SK-N-SH (cell line): ENCODE measurements at regions not wholly inside any gene's neighbourhood (a gene's known extent, or its start where the extent isn't known, plus 50 kb on each side); places are given as distances from the start of the nearest gene placed in this dataset.

Experiments
- CTCF ChIA-PET: fragments of 300-600, 350-600 bp; formaldehyde crosslinking; extraction: SDS; loops from one replicate; lab custom pipeline; 2021; lab: Yijun Ruan, JAX
- POLR2A ChIA-PET: fragments of 350-600 bp; sonication (Branson Sonifier 250); formaldehyde crosslinking; extraction: SDS; loops from one replicate; lab custom pipeline; 2020; ENCODE audit warnings: antibody characterized with exemption, inconsistent platforms; lab: Yijun Ruan, JAX
- DNase-seq: peaks from one replicate; pipeline ENCODE4 v3.0.0; 2012
- H2AFZ ChIP-seq: fragments of 200-600 bp; sonication (generic); 2 replicates; pipeline ENCODE4 v1.8.1; 2016; ENCODE audit warnings: antibody characterized with exemption, mild to moderate bottlenecking, low read depth
- H3F3A ChIP-seq: fragments of 200-600 bp; sonication (generic); replicated peaks from 2 replicates; pipeline ENCODE3; 2016; ENCODE audit warnings: antibody characterized with exemption, mild to moderate bottlenecking; ENCODE audit not compliant: insufficient read depth
- H3K27ac ChIP-seq, 2 experiments: fragments of 200-500 bp in 1 of 2; fragments of 200-600 bp in 1 of 2; sonication (Bioruptor generic) in 1 of 2; sonication (generic), shearing (Covaris generic) in 1 of 2; 2 replicates each; pipeline versions ENCODE4 v1.5.1 to v1.6.1; 2014 to 2016; ENCODE audit warnings: low read depth in 2 of 2, inconsistent platforms in 1 of 2, low read length in 1 of 2, mild to moderate bottlenecking in 1 of 2, mixed read lengths in 1 of 2
- H3K27me3 ChIP-seq: fragments of 200-600 bp; sonication (generic), shearing (Covaris generic); 2 replicates; pipeline ENCODE4 v1.6.1; 2016; ENCODE audit warnings: mixed run types; ENCODE audit not compliant: insufficient read depth
- H3K36me3 ChIP-seq, 2 experiments: fragments of 200-500 bp in 1 of 2; fragments of 200-600 bp in 1 of 2; sonication (Bioruptor generic) in 1 of 2; sonication (generic) in 1 of 2; replicated peaks in 1 of 2; 2 replicates each; pipeline versions ENCODE3 to v1.5.1; 2014 to 2016; ENCODE audit warnings: low read length in 1 of 2, mild to moderate bottlenecking in 1 of 2; ENCODE audit not compliant: insufficient read depth in 2 of 2, control insufficient read depth in 1 of 2
- H3K4me1 ChIP-seq, 2 experiments: fragments of 200-500 bp in 1 of 2; fragments of 200-600 bp in 1 of 2; sonication (Bioruptor generic) in 1 of 2; sonication (generic), shearing (Covaris generic) in 1 of 2; 2 replicates each; pipeline versions ENCODE4 v1.5.1 to v1.6.1; 2014 to 2016; ENCODE audit warnings: low read depth in 1 of 2, low read length in 1 of 2, mixed run types in 1 of 2; ENCODE audit not compliant: insufficient read depth in 2 of 2, control insufficient read depth in 1 of 2
- H3K4me2 ChIP-seq: fragments of 200-600 bp; sonication (generic), shearing (Covaris generic); 2 replicates; pipeline ENCODE4 v1.6.1; 2017; ENCODE audit warnings: mixed run types
- H3K4me3 ChIP-seq, 2 experiments: fragments of 200-500 bp in 1 of 2; fragments of 200-600 bp in 1 of 2; sonication (Bioruptor generic) in 1 of 2; sonication (generic), shearing (Covaris generic) in 1 of 2; 2 replicates each; pipeline versions ENCODE4 v1.5.1 to v1.8.1; 2014 to 2016; ENCODE audit warnings: low read depth in 2 of 2, inconsistent platforms in 1 of 2, low read length in 1 of 2, mild to moderate bottlenecking in 1 of 2, mixed read lengths in 1 of 2, moderate library complexity in 1 of 2
- H3K79me2 ChIP-seq: fragments of 200-600 bp; sonication (generic); 2 replicates; pipeline ENCODE4 v1.8.1; 2017; ENCODE audit warnings: mild to moderate bottlenecking; ENCODE audit not compliant: insufficient read depth
- H3K9ac ChIP-seq: fragments of 200-600 bp; sonication (generic); 2 replicates; pipeline ENCODE4 v1.6.1; 2017; ENCODE audit warnings: mixed run types
- H3K9me2 ChIP-seq: fragments of 200-600 bp; sonication (generic); 2 replicates; pipeline ENCODE4 v1.6.1; 2017; ENCODE audit warnings: mixed run types
- H3K9me3 ChIP-seq: fragments of 200-600 bp; sonication (generic); 2 replicates; pipeline ENCODE4 v1.6.1; 2017; ENCODE audit warnings: mixed run types, mild to moderate bottlenecking, moderate library complexity
- H4K20me1 ChIP-seq: fragments of 200-600 bp; sonication (generic); 2 replicates; pipeline ENCODE4 v1.6.1; 2017; ENCODE audit warnings: mild to moderate bottlenecking, mixed run types; ENCODE audit not compliant: insufficient read depth
- CHD2 ChIP-seq: fragments of 150-350 bp; IDR thresholded peaks from 2 replicates; pipeline ENCODE4 v1.6.1; 2018; ENCODE audit warnings: low read length; ENCODE audit not compliant: partially characterized antibody
- ELF1 ChIP-seq: IDR thresholded peaks from 2 replicates; pipeline ENCODE4 v1.4.0; 2012
- GABPA ChIP-seq: IDR thresholded peaks from 2 replicates; pipeline ENCODE4 v1.4.0; 2012; ENCODE audit warnings: low read depth, mild to moderate bottlenecking
- GATA2 ChIP-seq: sonication (generic); formaldehyde crosslinking; IDR thresholded peaks from 2 replicates; pipeline ENCODE4 v1.5.0; 2020; ENCODE audit warnings: mild to moderate bottlenecking, missing genetic modification reagents
- MEF2A ChIP-seq: IDR thresholded peaks from 2 replicates; pipeline ENCODE4 v1.4.0; 2012; ENCODE audit warnings: low read depth, borderline replicate concordance
- NFIC ChIP-seq: IDR thresholded peaks from 2 replicates; pipeline ENCODE4 v1.4.0; 2012; ENCODE audit warnings: borderline replicate concordance
- PBX3 ChIP-seq: IDR thresholded peaks from 2 replicates; pipeline ENCODE4; 2012
- POLR2AphosphoS5 ChIP-seq: IDR thresholded peaks from 2 replicates; pipeline ENCODE4 v1.6.1; 2012; ENCODE audit warnings: low read depth, low read length
- RFX5 ChIP-seq: IDR thresholded peaks from 2 replicates; pipeline ENCODE4 v1.6.1; 2012; ENCODE audit warnings: mild to moderate bottlenecking, improper control_type of control experiment, low read length
- SIN3A ChIP-seq: IDR thresholded peaks from 2 replicates; pipeline ENCODE4 v1.6.1; 2012; ENCODE audit warnings: low read depth, mild to moderate bottlenecking, low read length, moderate library complexity, borderline replicate concordance
- SMC3 ChIP-seq: IDR thresholded peaks from 2 replicates; pipeline ENCODE4 v1.6.1; 2012; ENCODE audit warnings: low read depth, low read length, improper control_type of control experiment
- TAF1 ChIP-seq: IDR thresholded peaks from 2 replicates; pipeline ENCODE4 v1.6.1; 2012; ENCODE audit warnings: low read depth, mild to moderate bottlenecking, low read length, moderate library complexity, borderline replicate concordance
- TCF12 ChIP-seq: IDR thresholded peaks from 2 replicates; pipeline ENCODE4 v1.4.0; 2012
- TEAD4 ChIP-seq: IDR thresholded peaks from 2 replicates; pipeline ENCODE4 v1.4.0; 2012; ENCODE audit warnings: mild to moderate bottlenecking, borderline replicate concordance; ENCODE audit not compliant: insufficient read depth
- USF2 ChIP-seq: fragments of 150-350 bp; IDR thresholded peaks from 2 replicates; pipeline ENCODE4 v1.6.1; 2017; ENCODE audit warnings: antibody characterized with exemption, low read length, low read depth, borderline replicate concordance
- ZBTB33 ChIP-seq: IDR thresholded peaks from 2 replicates; pipeline ENCODE4 v1.4.0; 2012; ENCODE audit warnings: low read depth, borderline replicate concordance
- WGBS: methylation state at CpG from one replicate; pipeline ENCODE4 v1.1.6; 2017; ENCODE audit warnings: low lambda C conversion rate; 5-methylcytosine and 5-hydroxymethylcytosine counted together

GRCh38 chr13:89584058-89584620, 1763.3 kb upstream of the MIR17HG start (continued):
- TF ChIP-seq USF2: no peak
- no peak for TF ChIP-seq PBX3
- TF ChIP-seq GATA2: peak; percentile 81
- TF ChIP-seq GABPA: no peak
- peak; percentile 70 for TF ChIP-seq CHD2

GRCh38 chr13:89602655-89603054, 1744.8 kb upstream of the MIR17HG start:
- no peak for DNase-seq
- Histone ChIP-seq H3K36me3 (no peaks in the 10 kb centered on the region), H3K9me2 (no peaks in the 10 kb centered on the region), H3K27ac (no peak overlapping the region), H4K20me1 (no peaks in the 10 kb centered on the region), H3K4me1 (no peaks in the 10 kb centered on the region), H3K4me3 (no peak overlapping the region), H3K79me2 (no peaks in the 10 kb centered on the region), H3K27me3 (no peaks in the 10 kb centered on the region), H3K4me2 (no peak overlapping the region), H3K9me3 (no peaks in the 10 kb centered on the region), H2AFZ (no peak overlapping the region), H3K9ac (no peak overlapping the region), H3F3A (no peaks in the 10 kb centered on the region)
- TF ChIP-seq TCF12 (no peak), ELF1 (no peak), USF2 (no peak), NFIC (no peak), ZBTB33 (no peak), TAF1 (no peak), SIN3A (no peak), SMC3 (no peak), PBX3 (no peak), TEAD4 (no peak), CHD2 (no peak), MEF2A (no peak), POLR2AphosphoS5 (no peak), GABPA (no peak), RFX5 (no peak)
- WGBS: 76% methylated on average over 3 of the region's 3 CpGs
- POLR2A ChIA-PET: no interaction called here
- CTCF ChIA-PET: no interaction called here
